ENCODE measurements at regions not wholly inside any gene's neighbourhood (a gene's known extent, or its start where the extent isn't known, plus 50 kb on each side); places are given as distances from the start of the nearest gene placed in this dataset.

GRCh38 chr3:99114565-99115291, 213.2 kb upstream of the DCBLD2 start:
- peak; percentile 15 for DNase-seq (ENCODE audit: low spot score)

- no peak for DNase-seq (ENCODE audit: low spot score)
Measured at GRCh38 chr3:99111235-99111634, 209.7 kb upstream of the DCBLD2 start.

- no peak for DNase-seq (ENCODE audit: low spot score)
Measured at GRCh38 chr3:99110401-99110800, 208.9 kb upstream of the DCBLD2 start.

- DNase-seq (ENCODE audit: low spot score) = no peak
Measured at GRCh38 chr3:99108508-99108907, 207.0 kb upstream of the DCBLD2 start.

GRCh38 chr3:99094606-99095005, 193.1 kb upstream of the DCBLD2 start:
- no peak for DNase-seq (ENCODE audit: low spot score)

GRCh38 chr3:99087277-99087676, 185.8 kb upstream of the DCBLD2 start:
- DNase-seq (ENCODE audit: low spot score) = no peak

- DNase-seq (ENCODE audit: low spot score) = no peak
Measured at GRCh38 chr3:99084826-99085225, 183.3 kb upstream of the DCBLD2 start.

- no peak for DNase-seq (ENCODE audit: low spot score)
Measured at GRCh38 chr3:99084156-99084555, 182.7 kb upstream of the DCBLD2 start.

- no peak for DNase-seq (ENCODE audit: low spot score)
Measured at GRCh38 chr3:99071096-99071495, 169.6 kb upstream of the DCBLD2 start.

GRCh38 chr3:99069973-99070372, 168.5 kb upstream of the DCBLD2 start:
- DNase-seq (ENCODE audit: low spot score) = no peak

GRCh38 chr3:99066863-99067262, 165.4 kb upstream of the DCBLD2 start:
- no peak for DNase-seq (ENCODE audit: low spot score)

GRCh38 chr3:99049164-99049563, 147.7 kb upstream of the DCBLD2 start:
- DNase-seq (ENCODE audit: low spot score) = no peak

GRCh38 chr3:99041747-99042146, 140.3 kb upstream of the DCBLD2 start:
- no peak for DNase-seq (ENCODE audit: low spot score)

GRCh38 chr3:99031778-99032177, 130.3 kb upstream of the DCBLD2 start:
- no peak for DNase-seq (ENCODE audit: low spot score)

GRCh38 chr3:99023590-99024192, 122.2 kb upstream of the DCBLD2 start:
- peak; percentile 34 for DNase-seq (ENCODE audit: low spot score)

- DNase-seq (ENCODE audit: low spot score) = no peak
Measured at GRCh38 chr3:99021466-99021865, 120.0 kb upstream of the DCBLD2 start.

- DNase-seq (ENCODE audit: low spot score) = no peak
Measured at GRCh38 chr3:99016452-99016851, 115.0 kb upstream of the DCBLD2 start.

GRCh38 chr3:99013777-99014315, 112.4 kb upstream of the DCBLD2 start:
- no peak for DNase-seq (ENCODE audit: low spot score)

GRCh38 chr3:99013077-99013476, 111.6 kb upstream of the DCBLD2 start:
- DNase-seq (ENCODE audit: low spot score) = no peak

- no peak for DNase-seq (ENCODE audit: low spot score)
Measured at GRCh38 chr3:99012051-99012450, 110.6 kb upstream of the DCBLD2 start.

- DNase-seq (ENCODE audit: low spot score) = no peak
Measured at GRCh38 chr3:99009851-99010250, 108.4 kb upstream of the DCBLD2 start.

GRCh38 chr3:99006686-99007085, 105.2 kb upstream of the DCBLD2 start:
- no peak for DNase-seq (ENCODE audit: low spot score)

GRCh38 chr3:98999675-99000074, 98.2 kb upstream of the DCBLD2 start:
- no peak for DNase-seq (ENCODE audit: low spot score)
